ENCODE measurements at regions not wholly inside any gene's neighbourhood (a gene's known extent, or its start where the extent isn't known, plus 50 kb on each side); places are given as distances from the start of the nearest gene placed in this dataset.

GRCh38 chr7:118794419-118794818 is 569.9 kb downstream of the ANKRD7 start:
- TF ChIP-seq EZH2 (IDR thresholded peaks at IDR 0.05; ENCODE audit: borderline replicate concordance, low read depth, low read length, poor library complexity, severe bottlenecking) = no peak
- TF ChIP-seq CTCF (conservative IDR thresholded peaks at IDR 0.05; ENCODE audit: low read depth, low read length) = no peak
- Histone ChIP-seq H3K4me1 (ENCODE audit: insufficient read depth, low read length, poor library complexity, severe bottlenecking) (no peaks in the 10 kb centered on the region), H3K27ac (ENCODE audit: low read depth, low read length, poor library complexity, severe bottlenecking) (no peak overlapping the region), H3K9me3 (ENCODE audit: low read depth, low read length, poor library complexity, severe bottlenecking) (no peaks in the 10 kb centered on the region), H3K4me3 (ENCODE audit: low read depth, low read length, poor library complexity, severe bottlenecking) (no peak overlapping the region), H3K27me3 (replicated peaks; ENCODE audit: insufficient read depth, low read depth, low read length, poor library complexity) (no peaks in the 10 kb centered on the region), H3K36me3 (ENCODE audit: insufficient read depth, low read length, poor library complexity, severe bottlenecking) (no peaks in the 10 kb centered on the region)
- ChIA-PET CTCF (no interaction called here), POLR2A (ENCODE audit: low non-redundant PET) (no interaction called here)
- no TSS peak for BruUV-seq (replicated peaks)
- intact Hi-C loops (cut with micrococcal nuclease; ENCODE audit: unreplicated experiment) = no loop called here
- DNase-seq (ENCODE audit: low spot score) = no peak

DNA sequence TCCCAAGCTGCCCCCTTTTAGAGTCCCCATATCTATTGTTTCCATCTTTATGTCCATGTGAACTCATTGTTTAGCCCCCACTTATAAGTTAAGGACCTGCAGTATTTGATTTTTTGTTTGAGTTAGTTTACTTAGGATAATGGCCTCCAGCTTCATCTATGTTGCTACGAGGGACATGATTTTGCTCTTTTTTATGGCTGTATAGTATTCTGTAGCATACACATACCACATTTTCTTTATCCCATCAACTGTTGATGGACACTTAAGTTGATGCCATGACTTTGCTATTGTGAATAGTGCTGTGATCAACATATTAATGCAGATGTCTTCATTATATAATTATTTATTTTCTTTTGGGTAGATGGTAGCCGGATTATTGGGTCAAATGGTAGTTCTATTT is 576.9 kb downstream of the ANKRD7 start:
- H3K9me3 ChIP-seq (ENCODE audit: low read depth, low read length, poor library complexity, severe bottlenecking) = no peaks in the 10 kb centered on the region
- intact Hi-C loops (cut with micrococcal nuclease; ENCODE audit: unreplicated experiment) = no loop called here
- no peak for DNase-seq (ENCODE audit: low spot score)
- no peaks in the 10 kb centered on the region for H3K4me1 ChIP-seq (ENCODE audit: insufficient read depth, low read length, poor library complexity, severe bottlenecking)
- ChIA-PET CTCF (no interaction called here), POLR2A (ENCODE audit: low non-redundant PET) (no interaction called here)
- BruUV-seq (replicated peaks) = no TSS peak
- no peak overlapping the region for H3K4me3 ChIP-seq (ENCODE audit: low read depth, low read length, poor library complexity, severe bottlenecking)
- H3K27me3 ChIP-seq (replicated peaks; ENCODE audit: insufficient read depth, low read depth, low read length, poor library complexity) = no peaks in the 10 kb centered on the region
- no peak overlapping the region for H3K27ac ChIP-seq (ENCODE audit: low read depth, low read length, poor library complexity, severe bottlenecking)
- H3K36me3 ChIP-seq (ENCODE audit: insufficient read depth, low read length, poor library complexity, severe bottlenecking) = no peaks in the 10 kb centered on the region
- TF ChIP-seq EZH2 (IDR thresholded peaks at IDR 0.05; ENCODE audit: borderline replicate concordance, low read depth, low read length, poor library complexity, severe bottlenecking) = no peak

DNA sequence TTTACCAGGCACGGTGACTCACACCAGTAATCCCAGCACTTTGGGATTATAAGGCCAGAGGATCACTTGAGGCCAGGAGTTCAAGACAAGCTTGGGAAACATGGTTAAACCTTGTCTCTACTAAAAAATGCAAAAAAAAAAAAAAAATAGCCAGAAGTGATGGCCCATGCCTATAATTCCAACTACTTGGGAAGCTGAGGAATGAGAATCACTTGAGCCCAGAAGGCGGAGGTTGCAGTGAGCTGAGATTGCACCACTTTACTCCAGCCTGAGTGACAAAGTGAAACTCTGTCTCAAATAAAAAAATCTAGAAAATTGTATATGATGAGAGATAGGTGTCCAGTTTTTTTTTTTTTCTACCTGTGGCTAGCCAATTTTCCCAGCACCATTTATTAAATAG is 578.2 kb downstream of the ANKRD7 start:
- no TSS peak for BruUV-seq (replicated peaks)
- TF ChIP-seq CTCF (conservative IDR thresholded peaks at IDR 0.05; ENCODE audit: low read depth, low read length) (no peak), EZH2 (IDR thresholded peaks at IDR 0.05; ENCODE audit: borderline replicate concordance, low read depth, low read length, poor library complexity, severe bottlenecking) (no peak)
- H3K36me3 ChIP-seq (ENCODE audit: insufficient read depth, low read length, poor library complexity, severe bottlenecking) = no peaks in the 10 kb centered on the region
- DNase-seq (ENCODE audit: low spot score) = no peak
- no peak overlapping the region for H3K4me3 ChIP-seq (ENCODE audit: low read depth, low read length, poor library complexity, severe bottlenecking)
- no peaks in the 10 kb centered on the region for H3K9me3 ChIP-seq (ENCODE audit: low read depth, low read length, poor library complexity, severe bottlenecking)
- H3K27ac ChIP-seq (ENCODE audit: low read depth, low read length, poor library complexity, severe bottlenecking) = no peak overlapping the region
- H3K4me1 ChIP-seq (ENCODE audit: insufficient read depth, low read length, poor library complexity, severe bottlenecking) = no peaks in the 10 kb centered on the region
- intact Hi-C loops (cut with micrococcal nuclease; ENCODE audit: unreplicated experiment) = no loop called here
- H3K27me3 ChIP-seq (replicated peaks; ENCODE audit: insufficient read depth, low read depth, low read length, poor library complexity) = no peaks in the 10 kb centered on the region
- POLR2A ChIA-PET (ENCODE audit: low non-redundant PET) = no interaction called here
- CTCF ChIA-PET = no interaction called here

DNA sequence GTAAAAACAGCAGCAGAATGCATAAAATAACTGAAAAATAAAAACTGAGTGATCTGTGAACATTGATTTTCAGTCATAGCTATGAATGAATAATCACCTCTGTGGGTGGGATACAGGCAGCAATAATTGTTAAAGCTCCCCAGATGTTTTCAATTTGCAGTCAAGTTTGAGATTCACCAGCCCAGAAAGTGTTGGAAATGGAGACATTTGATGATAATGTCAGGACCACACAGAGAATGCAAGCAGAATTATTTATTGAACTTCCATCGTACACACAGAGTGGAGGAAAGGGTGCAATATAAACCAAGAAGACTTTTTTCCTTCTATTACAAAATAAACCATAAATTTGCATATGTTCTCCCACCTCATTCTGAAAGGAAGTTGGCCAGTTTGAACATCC is 601.7 kb downstream of the ANKRD7 start:
- no peaks in the 10 kb centered on the region for H3K4me1 ChIP-seq (ENCODE audit: insufficient read depth, low read length, poor library complexity, severe bottlenecking)
- H3K27ac ChIP-seq (ENCODE audit: low read depth, low read length, poor library complexity, severe bottlenecking) = no peak overlapping the region
- H3K36me3 ChIP-seq (ENCODE audit: insufficient read depth, low read length, poor library complexity, severe bottlenecking) = no peaks in the 10 kb centered on the region
- intact Hi-C loops (cut with micrococcal nuclease; ENCODE audit: unreplicated experiment) = no loop called here
- BruUV-seq (replicated peaks) = no TSS peak
- no peaks in the 10 kb centered on the region for H3K27me3 ChIP-seq (replicated peaks; ENCODE audit: insufficient read depth, low read depth, low read length, poor library complexity)
- TF ChIP-seq EZH2 (IDR thresholded peaks at IDR 0.05; ENCODE audit: borderline replicate concordance, low read depth, low read length, poor library complexity, severe bottlenecking) (no peak), CTCF (conservative IDR thresholded peaks at IDR 0.05; ENCODE audit: low read depth, low read length) (no peak)
- no peaks in the 10 kb centered on the region for H3K9me3 ChIP-seq (ENCODE audit: low read depth, low read length, poor library complexity, severe bottlenecking)
- ChIA-PET POLR2A (ENCODE audit: low non-redundant PET) (interaction anchor here (0.5 kb wide), 1 partner anchor 854 kb away, joined by 4 read pairs; no protein-coding TSS in a partner anchor), CTCF (no interaction called here)
- DNase-seq (ENCODE audit: low spot score) = peak; percentile 3
- no peak overlapping the region for H3K4me3 ChIP-seq (ENCODE audit: low read depth, low read length, poor library complexity, severe bottlenecking)

Measured in A673 (cell line).